Transverse colon (tissue), 4 donors: ENCODE measurements at regions not wholly inside any gene's neighbourhood (a gene's known extent, or its start where the extent isn't known, plus 50 kb on each side); places are given as distances from the start of the nearest gene placed in this dataset.

ENCODE experiments used
- CTCF ChIP-seq, 5 experiments: fragments of 200-600 bp in 3 of 5; fragments of 450-650 bp in 2 of 5; sonication (generic) in 3 of 5; IDR thresholded peaks; 1 replicate in 2 of 5; 2 replicates in 3 of 5; pipeline ENCODE4 v1.5.1; 2016 to 2017; ENCODE audit warnings: antibody characterized with exemption in 5 of 5, inconsistent platforms in 3 of 5, mild to moderate bottlenecking in 2 of 5, moderate library complexity in 1 of 5
- POLR2A ChIP-seq: fragments of 450-650 bp; IDR thresholded peaks from one replicate; pipeline ENCODE4 v1.6.1; 2016; ENCODE audit warnings: antibody characterized with exemption, mild to moderate bottlenecking, moderate library complexity
- POLR2AphosphoS5 ChIP-seq, 3 donors: sonication (generic); formaldehyde crosslinking; IDR thresholded peaks; one replicate each; pipeline ENCODE4 v1.6.1; 2016; ENCODE audit warnings: antibody characterized with exemption in 3 of 3

GRCh38 chr16:88195911-88196465, 186.8 kb upstream of the ZNF469 start:
- TF ChIP-seq CTCF (IDR thresholded peaks at IDR 0.05) (no peak), POLR2AphosphoS5 (IDR thresholded peaks at IDR 0.05) (no peak), POLR2A (no peak)
